GM21576 (cell line): ENCODE measurements at regions not wholly inside any gene's neighbourhood (a gene's known extent, or its start where the extent isn't known, plus 50 kb on each side); places are given as distances from the start of the nearest gene placed in this dataset.
A peak's percentile ranks its signal among the peaks of the same experiment; 100 is the strongest.

Experiments
- ATAC-seq: cut with Tn5 transposase; IDR thresholded peaks from one replicate; pipeline ENCODE4 v1.9.1; 2021; ENCODE audit warnings: mild to moderate bottlenecking, moderate library complexity; ENCODE audit not compliant: unreplicated experiment

GRCh38 chr9:103397868-103398600 lies 402.9 kb downstream of the CYLC2 start:
- peak; percentile 98 for ATAC-seq

- no peak for ATAC-seq
These were observed 404.4 kb downstream of the CYLC2 start for GRCh38 chr9:103399535-103399934.

- ATAC-seq: no peak
These were observed 412.1 kb downstream of the CYLC2 start for GRCh38 chr9:103407260-103407659.

- no peak for ATAC-seq
These were observed 414.9 kb downstream of the CYLC2 start for GRCh38 chr9:103410059-103410458.

- no peak for ATAC-seq
These were observed 432.6 kb downstream of the CYLC2 start for GRCh38 chr9:103427696-103428095.

GRCh38 chr9:103430469-103430868 lies 435.3 kb downstream of the CYLC2 start:
- ATAC-seq: no peak

- no peak for ATAC-seq
These were observed 436.7 kb downstream of the CYLC2 start for GRCh38 chr9:103431809-103432208.

GRCh38 chr9:103444176-103444575 lies 449.0 kb downstream of the CYLC2 start:
- no peak for ATAC-seq

GRCh38 chr9:103458826-103459225 lies 463.7 kb downstream of the CYLC2 start:
- no peak for ATAC-seq

GRCh38 chr9:103471241-103471640 lies 476.1 kb downstream of the CYLC2 start:
- ATAC-seq: no peak

- ATAC-seq: no peak
These were observed 479.0 kb downstream of the CYLC2 start for GRCh38 chr9:103474156-103474555.

- no peak for ATAC-seq
These were observed 488.5 kb downstream of the CYLC2 start for GRCh38 chr9:103483471-103484096.

GRCh38 chr9:103485138-103485537 lies 490.0 kb downstream of the CYLC2 start:
- no peak for ATAC-seq

- no peak for ATAC-seq
These were observed 519.6 kb downstream of the CYLC2 start for GRCh38 chr9:103514767-103515166.

GRCh38 chr9:103522409-103522808 lies 527.3 kb downstream of the CYLC2 start:
- ATAC-seq: no peak

- no peak for ATAC-seq
These were observed 535.8 kb downstream of the CYLC2 start for GRCh38 chr9:103530934-103531333.

- no peak for ATAC-seq
These were observed 538.2 kb downstream of the CYLC2 start for GRCh38 chr9:103533318-103533717.

- ATAC-seq: no peak
These were observed 542.3 kb downstream of the CYLC2 start for GRCh38 chr9:103537426-103537825.

- no peak for ATAC-seq
These were observed 548.8 kb upstream of the SMC2 start for GRCh38 chr9:103545260-103545659.

GRCh38 chr9:103552712-103553111 lies 541.4 kb upstream of the SMC2 start:
- no peak for ATAC-seq

GRCh38 chr9:103574056-103574455 lies 520.1 kb upstream of the SMC2 start:
- ATAC-seq: no peak

GRCh38 chr9:103586721-103587120 lies 507.4 kb upstream of the SMC2 start:
- no peak for ATAC-seq

GRCh38 chr9:103601287-103601686 lies 492.8 kb upstream of the SMC2 start:
- no peak for ATAC-seq
